ENCODE measurements at regions not wholly inside any gene's neighbourhood (a gene's known extent, or its start where the extent isn't known, plus 50 kb on each side); places are given as distances from the start of the nearest gene placed in this dataset.

GRCh38 chr6:71130277-71130676, 158.3 kb upstream of the OGFRL1 start:
- H3K9me3 ChIP-seq (ENCODE audit: control insufficient read depth, low read depth, low read length): no peaks in the 10 kb centered on the region
- H4K91ac ChIP-seq (ENCODE audit: insufficient read length, low read depth, low read length): no peak overlapping the region
- H3K18ac ChIP-seq (ENCODE audit: insufficient read length, low read depth, low read length): no peak overlapping the region
- H3K27ac ChIP-seq (ENCODE audit: insufficient read length, low read depth, low read length): no peak overlapping the region
- H4K20me1 ChIP-seq (ENCODE audit: control insufficient read depth, insufficient read depth, insufficient read length): no peaks in the 10 kb centered on the region
- H4K5ac ChIP-seq (ENCODE audit: insufficient read length, low read depth, low read length): no peak overlapping the region
- no peak overlapping the region for H3K14ac ChIP-seq (ENCODE audit: insufficient read depth, low read length)
- peaks cover 14 to 16% of the 10 kb centered on the region in 2 experiments for H3K4me1 Mint-ChIP-seq
- peaks cover 0 to 12% (median 5%) of the 10 kb centered on the region in 3 experiments; a peak in 4 of 7 replicates for H3K36me3 Mint-ChIP-seq (ENCODE audit: insufficient read depth in 1 of 3, low read depth in 3 of 3)
- no peak overlapping the region for H2BK5ac ChIP-seq (ENCODE audit: insufficient read length, low read length)
- H3K4me2 ChIP-seq (ENCODE audit: insufficient read depth, insufficient read length, low read length): no peak overlapping the region
- no peak overlapping the region for H2BK20ac ChIP-seq (ENCODE audit: low read depth, low read length, poor library complexity, severe bottlenecking)
- no CpG with 5 or more reads among the region's 1 CpG for WGBS (ENCODE audit: extremely low coverage, insufficient read length, low lambda C conversion rate)
- H4K8ac ChIP-seq (replicated peaks; ENCODE audit: insufficient read length, low read depth, low read length): no peak overlapping the region
- H3K27me3 ChIP-seq (ENCODE audit: insufficient read depth, low read length): no peaks in the 10 kb centered on the region
- H3T11ph ChIP-seq (ENCODE audit: low read length): no peak overlapping the region
- H3K27ac Mint-ChIP-seq: no peak overlapping the region
- H2AFZ ChIP-seq (ENCODE audit: low read length): no peak overlapping the region
- no peaks in the 10 kb centered on the region for H3K27me3 Mint-ChIP-seq (ENCODE audit: low read depth)
- no peak overlapping the region for H3K9ac ChIP-seq (ENCODE audit: extremely low read depth, insufficient read length, low read length)
- no peak overlapping the region for H2AK5ac ChIP-seq (ENCODE audit: insufficient read length, low read length)
- H3K9me3 Mint-ChIP-seq: peaks cover 8 to 11% of the 10 kb centered on the region in 2 experiments; a peak in 4 of 5 replicates
- no peaks in the 10 kb centered on the region for H3K79me1 ChIP-seq (ENCODE audit: insufficient read depth, low read depth, low read length, poor library complexity, severe bottlenecking)
- no peak for TF ChIP-seq CTCF (conservative IDR thresholded peaks at IDR 0.05)
- H2BK120ac ChIP-seq (ENCODE audit: low read depth, low read length, poor library complexity, severe bottlenecking): no peak overlapping the region
- H3K79me2 ChIP-seq (ENCODE audit: insufficient read depth, low read length): no peaks in the 10 kb centered on the region
- H3K4me1 ChIP-seq (ENCODE audit: insufficient read depth, low read length): peaks cover 4% of the 10 kb centered on the region; the same call in 1 of the 2 replicates
- H3K4me3 Mint-ChIP-seq: no peak overlapping the region
- H3K23me2 ChIP-seq (ENCODE audit: insufficient read length, low read depth, low read length, poor library complexity, severe bottlenecking): no peaks in the 10 kb centered on the region
- no peak overlapping the region for H3K4ac ChIP-seq (ENCODE audit: low read depth, low read length)
- no peak for DNase-seq
- H2BK12ac ChIP-seq (ENCODE audit: insufficient read length, low read depth, low read length): no peak overlapping the region
- no peak overlapping the region for H3K56ac ChIP-seq (ENCODE audit: insufficient read length, low read depth, low read length)
- H2BK15ac ChIP-seq (ENCODE audit: low read depth, low read length): no peak overlapping the region
- no peak overlapping the region for H3K23ac ChIP-seq (ENCODE audit: insufficient read length, low read depth, low read length)
